MCF 10A (cell line): ENCODE measurements at regions not wholly inside any gene's neighbourhood (a gene's known extent, or its start where the extent isn't known, plus 50 kb on each side); places are given as distances from the start of the nearest gene placed in this dataset.

Experiments used
- BruUV-seq: library from RNA; stranded (reverse); fragments of 400-500 nt; replicated peaks from 2 replicates; lab custom pipeline; 2021; lab: Mats Ljungman, UMichigan
- CTCF ChIA-PET: fragments of 300-600 bp; sonication (Branson Sonifier 250); formaldehyde crosslinking; extraction: SDS; loops from one replicate; lab custom pipeline; 2021; ENCODE audit warnings: antibody characterized with exemption, inconsistent platforms; lab: Yijun Ruan, JAX
- POLR2A ChIA-PET: fragments of 300-600, 350-650 bp; sonication (Branson Sonifier 250); formaldehyde crosslinking; extraction: SDS; loops from one replicate; lab custom pipeline; 2020; ENCODE audit warnings: antibody characterized with exemption, inconsistent platforms; lab: Yijun Ruan, JAX
- DNase-seq: peaks from one replicate; pipeline ENCODE4 v3.0.0-alpha.2; 2018; ENCODE audit not compliant: unreplicated experiment
- H3K27ac Mint-ChIP-seq: one replicate; pipeline ENCODE4 v1.8.0; 2022; ENCODE audit warnings: mild to moderate bottlenecking, low read depth, mixed read lengths; ENCODE audit not compliant: unreplicated experiment
- H3K27me3 Mint-ChIP-seq: one replicate; pipeline ENCODE4 v1.8.0; 2022; ENCODE audit warnings: mixed read lengths; ENCODE audit not compliant: insufficient read depth, unreplicated experiment
- H3K36me3 Mint-ChIP-seq: one replicate; pipeline ENCODE4 v1.8.0; 2022; ENCODE audit warnings: mild to moderate bottlenecking, moderate library complexity, mixed read lengths; ENCODE audit not compliant: insufficient read depth, unreplicated experiment
- H3K4me1 Mint-ChIP-seq: one replicate; pipeline ENCODE4 v1.8.0; 2022; ENCODE audit warnings: mixed read lengths; ENCODE audit not compliant: insufficient read depth, unreplicated experiment
- H3K4me3 Mint-ChIP-seq: one replicate; pipeline ENCODE4 v1.8.0; 2022; ENCODE audit warnings: mild to moderate bottlenecking, moderate library complexity, mixed read lengths; ENCODE audit not compliant: unreplicated experiment
- H3K9me3 Mint-ChIP-seq: one replicate; pipeline ENCODE4 v1.8.0; 2022; ENCODE audit warnings: mixed read lengths; ENCODE audit not compliant: unreplicated experiment
- intact Hi-C: fragments of 100-400 bp; cut with micrococcal nuclease; formaldehyde crosslinking; loops from 2 replicates; pipeline ENCODE4 v1.14.1; 2022
- TF ChIP-seq, protein P1 (sequence below): fragments of 200-600 bp; IDR thresholded peaks from one replicate; pipeline ENCODE4 v1.8.0; 2022; ENCODE audit warnings: antibody characterized with exemption, mild to moderate bottlenecking; ENCODE audit not compliant: unreplicated experiment

DNA sequence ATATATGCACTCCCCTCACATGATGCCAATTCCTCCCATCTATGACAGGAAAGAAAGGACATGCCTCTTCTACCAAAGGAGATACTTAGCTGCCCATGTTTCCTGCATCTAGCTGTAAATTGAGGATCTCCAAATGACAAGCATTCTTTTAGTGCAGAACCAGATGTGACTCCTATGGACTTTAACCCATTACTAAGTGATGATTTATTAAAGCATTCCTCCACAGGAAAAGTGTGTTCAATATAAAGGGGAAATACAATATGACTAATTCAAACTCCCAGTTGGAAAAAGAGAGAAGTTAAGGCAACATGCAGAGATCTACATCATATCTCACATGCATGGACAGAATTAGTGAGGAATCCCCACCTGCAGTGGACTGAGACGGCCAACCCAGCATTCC lies 221.3 kb downstream of the FAM76B start:
- POLR2A ChIA-PET, result interaction anchor here (1.1 kb wide), 1 partner anchor 27 kb away, joined by 3 read pairs; no protein-coding TSS in a partner anchor
- intact Hi-C loops, result no loop called here

GRCh38 chr11:95567685-95568084 lies 221.9 kb downstream of the FAM76B start:
- intact Hi-C loops, result no loop called here
- BruUV-seq, result no TSS peak
- Mint-ChIP-seq H3K4me3 (no peak overlapping the region), H3K4me1 (peaks cover 13% of the 10 kb centered on the region), H3K36me3 (no peaks in the 10 kb centered on the region), H3K27ac (no peak overlapping the region), H3K27me3 (no peaks in the 10 kb centered on the region), H3K9me3 (peaks cover 7% of the 10 kb centered on the region)
- POLR2A ChIA-PET, result interaction anchor here (1.1 kb wide), 1 partner anchor 28 kb away, joined by 3 read pairs; no protein-coding TSS in a partner anchor
- CTCF ChIA-PET, result interaction anchor here (0.6 to 0.8 kb wide), 2 partner anchors 7 to 79 kb away, joined by 3 read pairs; no protein-coding TSS in a partner anchor
- TF ChIP-seq, protein P1, sequence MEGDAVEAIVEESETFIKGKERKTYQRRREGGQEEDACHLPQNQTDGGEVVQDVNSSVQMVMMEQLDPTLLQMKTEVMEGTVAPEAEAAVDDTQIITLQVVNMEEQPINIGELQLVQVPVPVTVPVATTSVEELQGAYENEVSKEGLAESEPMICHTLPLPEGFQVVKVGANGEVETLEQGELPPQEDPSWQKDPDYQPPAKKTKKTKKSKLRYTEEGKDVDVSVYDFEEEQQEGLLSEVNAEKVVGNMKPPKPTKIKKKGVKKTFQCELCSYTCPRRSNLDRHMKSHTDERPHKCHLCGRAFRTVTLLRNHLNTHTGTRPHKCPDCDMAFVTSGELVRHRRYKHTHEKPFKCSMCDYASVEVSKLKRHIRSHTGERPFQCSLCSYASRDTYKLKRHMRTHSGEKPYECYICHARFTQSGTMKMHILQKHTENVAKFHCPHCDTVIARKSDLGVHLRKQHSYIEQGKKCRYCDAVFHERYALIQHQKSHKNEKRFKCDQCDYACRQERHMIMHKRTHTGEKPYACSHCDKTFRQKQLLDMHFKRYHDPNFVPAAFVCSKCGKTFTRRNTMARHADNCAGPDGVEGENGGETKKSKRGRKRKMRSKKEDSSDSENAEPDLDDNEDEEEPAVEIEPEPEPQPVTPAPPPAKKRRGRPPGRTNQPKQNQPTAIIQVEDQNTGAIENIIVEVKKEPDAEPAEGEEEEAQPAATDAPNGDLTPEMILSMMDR, result no peak
- no peak for DNase-seq

More for the DNA sequence above, 221.3 kb downstream of the FAM76B start:
- H3K36me3 Mint-ChIP-seq, result no peaks in the 10 kb centered on the region
- H3K27ac Mint-ChIP-seq, result no peak overlapping the region
- no peaks in the 10 kb centered on the region for H3K27me3 Mint-ChIP-seq
- no peak overlapping the region for H3K4me3 Mint-ChIP-seq
- TF ChIP-seq, protein P1, result no peak
- peaks cover 7% of the 10 kb centered on the region for H3K9me3 Mint-ChIP-seq
- no peak for DNase-seq
- BruUV-seq, result no TSS peak
- H3K4me1 Mint-ChIP-seq, result peaks cover 7% of the 10 kb centered on the region
- CTCF ChIA-PET, result no interaction called here

DNA sequence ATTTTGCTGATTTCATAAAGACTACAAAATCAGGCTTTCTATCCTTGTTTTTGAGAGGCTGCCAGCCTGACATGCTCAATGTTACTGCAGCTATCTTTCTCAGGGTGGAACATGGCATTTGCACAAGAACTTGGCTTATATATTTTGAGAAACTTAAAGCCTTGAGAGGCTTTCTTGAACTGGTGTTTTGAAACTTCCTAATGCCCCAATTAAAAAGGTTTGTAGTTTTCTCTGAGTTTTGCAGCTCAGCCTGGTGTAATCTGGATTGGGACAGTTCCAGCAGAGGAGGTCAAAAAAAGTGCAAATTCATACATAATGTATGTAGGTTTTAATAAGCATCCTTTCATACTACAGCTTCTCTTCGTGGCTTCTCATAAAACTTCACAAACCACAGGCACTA lies 223.4 kb downstream of the FAM76B start:
- Mint-ChIP-seq H3K27ac (no peak overlapping the region), H3K9me3 (peaks cover 7% of the 10 kb centered on the region), H3K4me3 (no peak overlapping the region), H3K27me3 (no peaks in the 10 kb centered on the region), H3K4me1 (peaks cover 16% of the 10 kb centered on the region), H3K36me3 (no peaks in the 10 kb centered on the region)
- intact Hi-C loops, result no loop called here
- no peak for DNase-seq
- TF ChIP-seq, protein P1, result no peak
- CTCF ChIA-PET, result no interaction called here
- POLR2A ChIA-PET, result interaction anchor here (0.6 to 0.7 kb wide), 2 partner anchors 41 to 70 kb away, joined by 3 read pairs; no protein-coding TSS in a partner anchor
- BruUV-seq, result no TSS peak

- H3K4me1 Mint-ChIP-seq, result peaks cover 16% of the 10 kb centered on the region
- ChIA-PET CTCF (interaction anchor here (0.6 kb wide), 1 partner anchor 13 kb away, joined by 4 read pairs; no protein-coding TSS in a partner anchor), POLR2A (no interaction called here)
- no TSS peak for BruUV-seq
- peaks cover 7% of the 10 kb centered on the region for H3K9me3 Mint-ChIP-seq
- TF ChIP-seq, protein P1, result no peak
- DNase-seq, result no peak
- H3K36me3 Mint-ChIP-seq, result no peaks in the 10 kb centered on the region
- no peak overlapping the region for H3K27ac Mint-ChIP-seq
- intact Hi-C loops, result no loop called here
- H3K27me3 Mint-ChIP-seq, result no peaks in the 10 kb centered on the region
- H3K4me3 Mint-ChIP-seq, result no peak overlapping the region
These were observed 223.8 kb downstream of the FAM76B start for GRCh38 chr11:95565724-95566141.
